ENCODE measurements at regions not wholly inside any gene's neighbourhood (a gene's known extent, or its start where the extent isn't known, plus 50 kb on each side); places are given as distances from the start of the nearest gene placed in this dataset.

GRCh38 chr5:90161414-90161813 lies 248.1 kb downstream of the CETN3 start:
- in situ Hi-C loops (cut with MboI; ENCODE audit: low pct_ligation_motif_present in 1 of 4, low pct_unique_long_range_greater_than_20kb in 1 of 4, low sequenced_read_pairs in 3 of 4) (no loop called here), intact Hi-C loops (cut with DNase I; ENCODE audit: low total_unique reads) (no loop called here)
- DNase-seq = peak; percentile 20
- 20 to 57% methylated on average over 1 to 4 of the region's 4 CpGs for WGBS, 2 donors (ENCODE audit: low coverage in 1 of 2)
- Histone ChIP-seq H3K27ac (no peak overlapping the region), H3K4me3 (no peak overlapping the region), H3K36me3 (no peaks in the 10 kb centered on the region), H3K4me1 (no peaks in the 10 kb centered on the region), H3K9me3 (no peaks in the 10 kb centered on the region), H3K27me3 (no peaks in the 10 kb centered on the region)
- no peak for TF ChIP-seq POLR2A (IDR thresholded peaks at IDR 0.05)
- TF ChIP-seq POLR2AphosphoS5 (IDR thresholded peaks at IDR 0.05) = no peak
- TF ChIP-seq CTCF (IDR thresholded peaks at IDR 0.05) = no peak
- TF ChIP-seq EP300 (IDR thresholded peaks at IDR 0.05; ENCODE audit: low read depth) = no peak

GRCh38 chr5:90158131-90158530 lies 251.4 kb downstream of the CETN3 start:
- H3K4me3 ChIP-seq = no peak overlapping the region
- H3K27ac ChIP-seq = no peak overlapping the region
- no peaks in the 10 kb centered on the region for H3K36me3 ChIP-seq
- no peaks in the 10 kb centered on the region for H3K27me3 ChIP-seq
- H3K9me3 ChIP-seq = no peaks in the 10 kb centered on the region
- WGBS, 2 donors (ENCODE audit: low coverage in 1 of 2) = 25 to 46% methylated on average over 1 to 3 of the region's 3 CpGs
- no peak for DNase-seq
- intact Hi-C loops (cut with DNase I; ENCODE audit: low total_unique reads) (no loop called here), in situ Hi-C loops (cut with MboI; ENCODE audit: low pct_ligation_motif_present in 1 of 4, low pct_unique_long_range_greater_than_20kb in 1 of 4, low sequenced_read_pairs in 3 of 4) (no loop called here)
- TF ChIP-seq EP300 (IDR thresholded peaks at IDR 0.05; ENCODE audit: low read depth) (no peak), POLR2A (IDR thresholded peaks at IDR 0.05) (no peak), CTCF (IDR thresholded peaks at IDR 0.05) (no peak), POLR2AphosphoS5 (IDR thresholded peaks at IDR 0.05) (no peak)
- H3K4me1 ChIP-seq = no peaks in the 10 kb centered on the region

GRCh38 chr5:90153031-90153430 lies 256.5 kb downstream of the CETN3 start:
- Histone ChIP-seq H3K27ac (no peak overlapping the region), H3K4me1 (no peaks in the 10 kb centered on the region), H3K27me3 (no peaks in the 10 kb centered on the region), H3K4me3 (no peak overlapping the region), H3K9me3 (no peaks in the 10 kb centered on the region), H3K36me3 (no peaks in the 10 kb centered on the region)
- no peak for DNase-seq
- intact Hi-C loops (cut with DNase I; ENCODE audit: low total_unique reads) = no loop called here
- TF ChIP-seq CTCF (IDR thresholded peaks at IDR 0.05) = no peak
- TF ChIP-seq POLR2AphosphoS5 (IDR thresholded peaks at IDR 0.05) = no peak
- no peak for TF ChIP-seq EP300 (IDR thresholded peaks at IDR 0.05; ENCODE audit: low read depth)
- no peak for TF ChIP-seq POLR2A (IDR thresholded peaks at IDR 0.05)
- in situ Hi-C loops (cut with MboI; ENCODE audit: low pct_ligation_motif_present in 1 of 4, low pct_unique_long_range_greater_than_20kb in 1 of 4, low sequenced_read_pairs in 3 of 4) = no loop called here
- 43 to 66% methylated on average over 1 to 2 of the region's 2 CpGs for WGBS, 2 donors (ENCODE audit: low coverage in 1 of 2)

- Histone ChIP-seq H3K36me3 (no peaks in the 10 kb centered on the region), H3K27ac (no peak overlapping the region), H3K4me1 (no peaks in the 10 kb centered on the region), H3K9me3 (no peaks in the 10 kb centered on the region), H3K27me3 (no peaks in the 10 kb centered on the region), H3K4me3 (no peak overlapping the region)
- in situ Hi-C loops (cut with MboI; ENCODE audit: low pct_ligation_motif_present in 1 of 4, low pct_unique_long_range_greater_than_20kb in 1 of 4, low sequenced_read_pairs in 3 of 4) = no loop called here
- WGBS, 2 donors (ENCODE audit: low coverage in 1 of 2) = 89 to 100% methylated on average over 2 to 6 of the region's 6 CpGs
- TF ChIP-seq CTCF (IDR thresholded peaks at IDR 0.05) = no peak
- no peak for TF ChIP-seq EP300 (IDR thresholded peaks at IDR 0.05; ENCODE audit: low read depth)
- intact Hi-C loops (cut with DNase I; ENCODE audit: low total_unique reads) = no loop called here
- DNase-seq = no peak
These were observed 264.8 kb downstream of the CETN3 start for GRCh38 chr5:90144625-90145327.
